ENCODE measurements at regions not wholly inside any gene's neighbourhood (a gene's known extent, or its start where the extent isn't known, plus 50 kb on each side); places are given as distances from the start of the nearest gene placed in this dataset.

DNA sequence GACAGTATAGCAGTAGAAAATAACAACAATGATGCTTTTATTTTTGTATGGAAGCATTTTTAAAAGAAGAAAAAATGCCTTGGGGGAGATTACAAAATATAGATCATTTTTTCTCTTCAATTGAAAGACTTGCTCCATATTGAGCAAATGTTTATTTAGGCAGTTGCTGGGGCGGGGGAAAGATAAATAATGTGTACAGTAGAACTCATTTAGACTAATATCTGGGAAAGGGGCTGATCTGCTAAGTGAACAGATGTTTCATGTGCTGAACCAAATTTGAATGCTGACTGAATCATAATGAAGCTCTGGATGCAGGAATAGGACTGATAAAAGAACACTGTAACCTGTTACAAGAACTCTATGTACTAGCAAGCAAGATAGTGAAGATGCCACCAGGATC lies 457.1 kb upstream of the TENM4 start:
- H4K20me1 ChIP-seq (ENCODE audit: insufficient read depth, poor library complexity, severe bottlenecking), result no peaks in the 10 kb centered on the region
- DNase-seq (ENCODE audit: low spot score), result no peak
- no peak overlapping the region for H3K27ac ChIP-seq
- no peaks in the 10 kb centered on the region for H3K4me1 ChIP-seq (ENCODE audit: insufficient read depth)
- TF ChIP-seq EZH2phosphoT487 (IDR thresholded peaks at IDR 0.05; ENCODE audit: low read depth, severe bottlenecking, unreplicated experiment) (no peak), EZH2 (IDR thresholded peaks at IDR 0.05; ENCODE audit: borderline replicate concordance) (no peak)
- TF ChIP-seq, protein P1, sequence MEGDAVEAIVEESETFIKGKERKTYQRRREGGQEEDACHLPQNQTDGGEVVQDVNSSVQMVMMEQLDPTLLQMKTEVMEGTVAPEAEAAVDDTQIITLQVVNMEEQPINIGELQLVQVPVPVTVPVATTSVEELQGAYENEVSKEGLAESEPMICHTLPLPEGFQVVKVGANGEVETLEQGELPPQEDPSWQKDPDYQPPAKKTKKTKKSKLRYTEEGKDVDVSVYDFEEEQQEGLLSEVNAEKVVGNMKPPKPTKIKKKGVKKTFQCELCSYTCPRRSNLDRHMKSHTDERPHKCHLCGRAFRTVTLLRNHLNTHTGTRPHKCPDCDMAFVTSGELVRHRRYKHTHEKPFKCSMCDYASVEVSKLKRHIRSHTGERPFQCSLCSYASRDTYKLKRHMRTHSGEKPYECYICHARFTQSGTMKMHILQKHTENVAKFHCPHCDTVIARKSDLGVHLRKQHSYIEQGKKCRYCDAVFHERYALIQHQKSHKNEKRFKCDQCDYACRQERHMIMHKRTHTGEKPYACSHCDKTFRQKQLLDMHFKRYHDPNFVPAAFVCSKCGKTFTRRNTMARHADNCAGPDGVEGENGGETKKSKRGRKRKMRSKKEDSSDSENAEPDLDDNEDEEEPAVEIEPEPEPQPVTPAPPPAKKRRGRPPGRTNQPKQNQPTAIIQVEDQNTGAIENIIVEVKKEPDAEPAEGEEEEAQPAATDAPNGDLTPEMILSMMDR (IDR thresholded peaks at IDR 0.05; ENCODE audit: poor library complexity), result no peak
- no peaks in the 10 kb centered on the region for H3K36me3 ChIP-seq (replicated peaks; ENCODE audit: insufficient read depth, low read depth)
- no peaks in the 10 kb centered on the region for H3K9me3 ChIP-seq (ENCODE audit: low read depth)
- H2AFZ ChIP-seq, result no peak overlapping the region
- no peaks in the 10 kb centered on the region for H3K9me2 ChIP-seq (replicated peaks; ENCODE audit: insufficient read depth)
- WGBS (ENCODE audit: low lambda C conversion rate, missing lambda C conversion rate), result 64% methylated on average over 1 of the region's 1 CpG
- H3K79me2 ChIP-seq, result no peaks in the 10 kb centered on the region
- H3K27me3 ChIP-seq, result no peaks in the 10 kb centered on the region
- no peak overlapping the region for H3K4me2 ChIP-seq
- H3K4me3 ChIP-seq, result no peak overlapping the region

DNA sequence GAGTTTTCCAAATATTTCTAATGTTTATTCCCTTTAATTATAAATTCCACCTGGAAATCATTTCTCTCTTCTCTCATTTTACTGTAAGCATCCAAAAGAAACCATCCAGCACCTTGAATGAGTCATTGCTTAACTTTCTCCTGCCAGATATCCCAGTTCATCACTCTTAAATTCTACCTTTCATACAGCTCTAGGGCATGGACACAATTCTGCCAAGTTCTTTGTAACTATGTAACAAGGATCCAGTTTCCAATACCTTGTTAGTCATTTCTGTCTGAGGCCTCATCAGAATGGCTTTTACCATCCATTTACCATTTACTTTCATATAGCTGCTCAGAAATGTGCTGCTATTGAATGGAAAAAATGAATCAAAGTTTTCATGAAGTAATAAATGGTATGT lies 455.4 kb upstream of the TENM4 start:
- H3K27ac ChIP-seq, result no peak overlapping the region
- no peaks in the 10 kb centered on the region for H3K9me2 ChIP-seq (replicated peaks; ENCODE audit: insufficient read depth)
- TF ChIP-seq EZH2 (IDR thresholded peaks at IDR 0.05; ENCODE audit: borderline replicate concordance), result no peak
- TF ChIP-seq, protein P1 (IDR thresholded peaks at IDR 0.05; ENCODE audit: poor library complexity), result no peak
- TF ChIP-seq EZH2phosphoT487 (IDR thresholded peaks at IDR 0.05; ENCODE audit: low read depth, severe bottlenecking, unreplicated experiment), result no peak
- H2AFZ ChIP-seq, result no peak overlapping the region
- no peak overlapping the region for H3K4me3 ChIP-seq
- H3K27me3 ChIP-seq, result no peaks in the 10 kb centered on the region
- no peaks in the 10 kb centered on the region for H4K20me1 ChIP-seq (ENCODE audit: insufficient read depth, poor library complexity, severe bottlenecking)
- no peak overlapping the region for H3K4me2 ChIP-seq
- H3K4me1 ChIP-seq (ENCODE audit: insufficient read depth), result no peaks in the 10 kb centered on the region
- no peak for DNase-seq (ENCODE audit: low spot score)
- no peaks in the 10 kb centered on the region for H3K9me3 ChIP-seq (ENCODE audit: low read depth)
- no peaks in the 10 kb centered on the region for H3K36me3 ChIP-seq (replicated peaks; ENCODE audit: insufficient read depth, low read depth)
- H3K79me2 ChIP-seq, result no peaks in the 10 kb centered on the region

DNA sequence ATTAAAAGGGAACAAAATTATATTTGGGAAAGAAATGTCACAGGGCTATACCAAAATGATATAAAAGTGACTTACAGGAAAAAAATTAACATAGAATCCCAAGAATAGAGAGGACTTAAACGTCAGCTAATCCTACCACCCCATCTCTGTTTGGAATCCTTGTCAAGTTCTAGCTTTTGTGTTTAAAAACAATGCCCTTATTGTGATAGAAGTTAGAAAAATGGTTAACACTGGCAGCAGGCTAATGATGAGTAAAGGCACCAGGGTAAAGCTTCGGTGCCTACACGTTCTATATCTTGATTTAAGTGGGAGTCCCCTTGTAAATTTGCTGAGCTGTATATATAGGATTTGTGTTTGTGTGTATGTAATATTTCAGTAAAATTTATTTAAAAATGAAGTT lies 453.3 kb upstream of the TENM4 start:
- no peak for TF ChIP-seq EZH2 (IDR thresholded peaks at IDR 0.05; ENCODE audit: borderline replicate concordance)
- TF ChIP-seq EZH2phosphoT487 (IDR thresholded peaks at IDR 0.05; ENCODE audit: low read depth, severe bottlenecking, unreplicated experiment), result no peak
- TF ChIP-seq, protein P1 (IDR thresholded peaks at IDR 0.05; ENCODE audit: poor library complexity), result no peak
- no peaks in the 10 kb centered on the region for H3K36me3 ChIP-seq (replicated peaks; ENCODE audit: insufficient read depth, low read depth)
- 64% methylated on average over 3 of the region's 3 CpGs for WGBS (ENCODE audit: low lambda C conversion rate, missing lambda C conversion rate)
- H2AFZ ChIP-seq, result no peak overlapping the region
- H3K4me2 ChIP-seq, result no peak overlapping the region
- no peaks in the 10 kb centered on the region for H3K79me2 ChIP-seq
- no peaks in the 10 kb centered on the region for H3K27me3 ChIP-seq
- H4K20me1 ChIP-seq (ENCODE audit: insufficient read depth, poor library complexity, severe bottlenecking), result no peaks in the 10 kb centered on the region
- no peaks in the 10 kb centered on the region for H3K9me2 ChIP-seq (replicated peaks; ENCODE audit: insufficient read depth)
- H3K4me1 ChIP-seq (ENCODE audit: insufficient read depth), result no peaks in the 10 kb centered on the region
- DNase-seq (ENCODE audit: low spot score), result no peak
- H3K9me3 ChIP-seq (ENCODE audit: low read depth), result no peaks in the 10 kb centered on the region
- H3K27ac ChIP-seq, result no peak overlapping the region
- H3K4me3 ChIP-seq, result no peak overlapping the region

DNA sequence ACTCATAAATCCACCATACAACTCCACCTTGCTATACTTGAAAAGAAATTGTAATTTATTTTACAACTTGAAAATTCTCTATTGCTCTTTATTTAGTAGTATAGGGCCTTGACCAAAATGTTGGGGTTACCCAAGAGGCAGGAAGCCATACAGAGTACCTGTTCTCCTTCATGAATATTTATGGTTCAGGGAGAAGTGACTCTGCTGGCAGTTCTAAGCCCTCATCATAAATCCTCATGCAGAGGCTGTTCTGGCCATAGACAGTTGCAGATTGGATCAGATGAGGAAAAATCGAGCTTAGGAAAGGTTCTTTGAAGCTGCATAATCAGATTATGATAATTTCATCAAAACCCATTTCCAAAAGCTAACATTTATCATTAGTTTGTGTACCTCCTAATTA lies 449.4 kb upstream of the TENM4 start:
- TF ChIP-seq, protein P1 (IDR thresholded peaks at IDR 0.05; ENCODE audit: poor library complexity), result no peak
- no peak for TF ChIP-seq EZH2 (IDR thresholded peaks at IDR 0.05; ENCODE audit: borderline replicate concordance)
- TF ChIP-seq EZH2phosphoT487 (IDR thresholded peaks at IDR 0.05; ENCODE audit: low read depth, severe bottlenecking, unreplicated experiment), result no peak
- WGBS (ENCODE audit: low lambda C conversion rate, missing lambda C conversion rate), result 73% methylated on average over 1 of the region's 1 CpG

More for the DNA sequence above, 449.4 kb upstream of the TENM4 start:
- Histone ChIP-seq H3K4me3 (no peak overlapping the region), H3K27ac (no peak overlapping the region), H3K4me1 (ENCODE audit: insufficient read depth) (no peaks in the 10 kb centered on the region), H3K4me2 (no peak overlapping the region), H3K36me3 (replicated peaks; ENCODE audit: insufficient read depth, low read depth) (no peaks in the 10 kb centered on the region), H3K9me3 (ENCODE audit: low read depth) (no peaks in the 10 kb centered on the region), H3K79me2 (no peaks in the 10 kb centered on the region), H4K20me1 (ENCODE audit: insufficient read depth, poor library complexity, severe bottlenecking) (no peaks in the 10 kb centered on the region), H2AFZ (no peak overlapping the region), H3K9me2 (replicated peaks; ENCODE audit: insufficient read depth) (no peaks in the 10 kb centered on the region), H3K27me3 (no peaks in the 10 kb centered on the region)
- no peak for DNase-seq (ENCODE audit: low spot score)
